HG02642 (cell line): ENCODE measurements at regions not wholly inside any gene's neighbourhood (a gene's known extent, or its start where the extent isn't known, plus 50 kb on each side); places are given as distances from the start of the nearest gene placed in this dataset.

ENCODE experiments used
- ATAC-seq: cut with Tn5 transposase; IDR thresholded peaks from one replicate; pipeline ENCODE4 v1.9.1; 2021; ENCODE audit warnings: mild to moderate bottlenecking; ENCODE audit not compliant: unreplicated experiment, poor library complexity

GRCh38 chr2:120910956-120911951 lies 175.6 kb downstream of the GLI2 start:
- ATAC-seq, result no peak

DNA sequence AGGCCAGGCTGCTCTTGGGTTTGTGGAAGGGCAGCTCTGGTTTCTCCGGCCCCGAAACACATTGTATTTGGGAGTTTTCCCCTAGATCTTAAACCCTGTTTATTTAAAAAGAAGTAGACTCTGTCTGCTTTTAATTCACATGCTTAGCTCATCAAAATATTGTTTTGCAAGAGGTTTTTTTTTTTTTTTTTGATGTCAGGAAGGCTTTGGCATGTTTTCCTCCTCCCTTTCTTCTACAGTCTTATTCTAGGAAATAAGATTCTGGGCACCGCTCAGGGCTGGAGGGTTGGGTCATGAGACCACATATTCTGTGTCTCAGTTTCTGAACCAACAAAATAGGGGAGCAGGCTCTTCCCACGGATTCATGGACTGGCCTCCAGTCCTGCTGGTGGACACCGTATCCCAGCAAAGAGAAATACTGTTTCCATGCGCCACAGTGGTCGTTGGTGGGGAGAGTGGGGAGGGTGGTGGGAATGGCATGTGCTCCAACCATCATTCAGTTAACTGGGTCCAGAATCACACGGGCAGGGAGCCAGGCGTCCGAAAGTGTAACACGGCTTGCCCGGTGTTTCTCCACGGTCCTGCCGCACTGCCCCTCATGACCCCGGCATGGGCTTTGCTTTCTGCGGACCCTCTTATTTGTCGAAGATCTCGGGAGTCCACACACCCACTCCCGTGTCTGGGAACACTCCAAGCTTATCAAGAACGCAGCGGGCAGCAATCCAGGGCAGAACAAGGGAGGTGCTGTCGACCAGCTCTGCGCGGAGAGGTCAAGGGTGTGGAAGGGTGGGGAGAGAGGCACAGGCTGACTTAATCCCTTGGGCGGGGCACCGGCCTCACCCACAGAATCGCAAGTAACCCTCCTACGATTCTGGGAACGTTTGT lies 176.7 kb downstream of the GLI2 start:
- no peak for ATAC-seq

DNA sequence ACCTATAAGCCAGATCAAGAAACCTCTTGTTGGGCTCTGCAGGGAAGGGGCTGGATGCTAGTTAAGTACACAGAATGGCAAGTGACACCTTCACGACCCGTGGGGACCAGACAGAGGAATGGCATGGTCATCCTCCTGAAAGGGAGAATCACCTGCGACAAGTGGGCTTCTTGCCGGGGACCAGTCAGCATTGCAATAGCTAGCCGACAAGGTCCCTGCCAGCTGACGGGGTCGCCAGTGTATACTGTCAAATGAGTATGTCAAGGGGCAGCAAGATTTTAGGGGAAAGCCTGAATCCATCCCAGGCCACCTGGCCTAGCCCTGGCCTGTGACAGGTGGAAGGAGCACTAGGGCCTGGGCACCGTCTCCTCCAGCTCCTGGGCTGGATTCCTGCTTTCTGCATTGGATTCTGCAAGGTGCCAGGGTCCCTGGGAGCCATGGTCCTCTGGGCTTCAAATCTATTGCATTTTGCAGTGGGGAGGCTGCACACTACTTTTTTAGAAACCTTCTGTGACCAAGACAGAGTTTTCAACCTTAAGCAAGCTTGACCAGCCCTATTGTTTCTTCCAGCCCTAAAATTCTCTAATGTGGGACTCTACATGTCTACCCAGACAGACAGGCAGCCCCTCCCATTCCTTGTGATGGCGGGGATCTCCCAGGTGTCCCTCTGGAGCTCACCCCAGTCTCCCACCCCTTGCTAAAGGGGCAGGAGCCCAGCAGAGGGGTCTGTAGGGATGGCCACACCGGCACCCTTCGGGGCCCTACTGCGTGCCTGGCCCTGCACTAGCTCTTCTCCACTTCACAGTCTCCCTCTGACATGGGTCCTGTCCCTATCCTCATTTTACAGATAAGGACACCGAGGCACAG lies 178.5 kb downstream of the GLI2 start:
- ATAC-seq, result no peak

GRCh38 chr2:120914839-120915521 lies 179.3 kb downstream of the GLI2 start:
- no peak for ATAC-seq

GRCh38 chr2:120915670-120916069 lies 180.0 kb downstream of the GLI2 start:
- no peak for ATAC-seq

- no peak for ATAC-seq
These were observed 180.8 kb downstream of the GLI2 start for GRCh38 chr2:120916446-120916845.

DNA sequence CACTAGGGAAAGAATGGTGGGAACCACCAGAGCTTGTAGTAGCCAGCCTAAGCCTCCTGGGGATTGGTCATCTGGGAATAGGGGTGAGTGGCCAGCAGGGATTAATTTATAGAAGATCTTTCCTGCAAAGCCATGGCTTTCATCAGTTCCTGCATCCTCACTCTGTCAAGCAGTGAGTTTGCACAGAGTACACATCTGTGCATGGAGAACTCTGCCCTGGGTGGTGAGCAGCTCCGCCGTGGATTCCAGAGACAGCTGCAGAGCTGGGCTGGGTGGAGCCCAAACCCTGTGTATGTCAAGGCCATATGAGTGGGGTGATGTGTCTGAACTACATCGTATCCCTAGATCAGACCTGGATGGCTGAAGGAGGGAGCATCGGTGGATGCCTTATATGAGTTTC lies 182.2 kb downstream of the GLI2 start:
- ATAC-seq, result no peak

DNA sequence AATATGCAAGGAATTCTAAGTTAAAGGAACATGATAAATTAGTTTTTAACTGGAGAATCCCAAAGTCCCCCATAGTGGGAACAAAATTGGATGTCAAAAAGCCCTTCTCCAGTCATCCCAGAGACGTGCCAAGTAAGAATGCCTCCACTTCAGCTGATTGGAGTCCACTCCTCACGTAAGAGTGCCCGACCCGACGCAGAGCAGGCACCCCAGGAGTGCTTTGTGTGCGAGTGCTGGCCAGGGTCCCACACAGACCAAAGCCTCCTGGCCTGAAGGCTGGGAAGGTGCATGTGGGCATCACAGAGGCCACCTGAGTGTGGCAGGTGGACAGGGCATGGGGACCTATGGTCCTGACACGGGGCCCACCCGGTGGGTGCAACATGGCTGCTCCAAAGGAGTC lies 183.5 kb downstream of the GLI2 start:
- ATAC-seq, result no peak

DNA sequence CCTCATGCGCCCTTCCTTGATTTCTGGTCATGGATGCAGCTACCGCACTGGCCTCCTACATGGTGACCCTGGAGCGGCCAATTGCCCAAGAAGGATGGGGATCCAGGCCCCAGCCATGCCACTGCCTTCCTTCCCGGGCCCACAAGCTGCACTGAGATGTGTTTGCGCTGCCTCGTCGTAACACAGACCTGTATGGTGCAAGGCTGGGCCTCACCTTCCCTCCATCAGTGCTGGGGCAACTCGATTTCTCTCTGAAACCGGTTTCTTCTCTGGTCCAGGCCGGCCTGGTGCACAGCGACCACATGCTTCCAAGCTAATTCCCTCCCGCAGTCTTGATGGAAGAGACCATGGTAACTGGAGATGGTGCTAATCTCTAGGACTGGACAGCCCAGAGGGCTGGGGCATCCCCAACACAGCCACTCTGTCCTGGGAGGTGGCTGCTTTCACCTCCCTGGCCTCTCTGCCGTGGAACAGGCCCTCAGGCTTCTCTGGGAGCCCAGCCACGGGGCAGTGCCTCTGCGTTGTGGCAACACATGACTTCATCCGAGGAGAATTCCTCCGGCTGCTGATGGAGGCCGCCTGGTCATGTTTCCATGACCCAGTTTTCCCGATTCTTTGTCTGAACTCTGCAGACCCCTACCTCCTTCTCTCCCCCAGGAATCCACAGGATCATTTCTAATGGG lies 184.2 kb downstream of the GLI2 start:
- no peak for ATAC-seq

DNA sequence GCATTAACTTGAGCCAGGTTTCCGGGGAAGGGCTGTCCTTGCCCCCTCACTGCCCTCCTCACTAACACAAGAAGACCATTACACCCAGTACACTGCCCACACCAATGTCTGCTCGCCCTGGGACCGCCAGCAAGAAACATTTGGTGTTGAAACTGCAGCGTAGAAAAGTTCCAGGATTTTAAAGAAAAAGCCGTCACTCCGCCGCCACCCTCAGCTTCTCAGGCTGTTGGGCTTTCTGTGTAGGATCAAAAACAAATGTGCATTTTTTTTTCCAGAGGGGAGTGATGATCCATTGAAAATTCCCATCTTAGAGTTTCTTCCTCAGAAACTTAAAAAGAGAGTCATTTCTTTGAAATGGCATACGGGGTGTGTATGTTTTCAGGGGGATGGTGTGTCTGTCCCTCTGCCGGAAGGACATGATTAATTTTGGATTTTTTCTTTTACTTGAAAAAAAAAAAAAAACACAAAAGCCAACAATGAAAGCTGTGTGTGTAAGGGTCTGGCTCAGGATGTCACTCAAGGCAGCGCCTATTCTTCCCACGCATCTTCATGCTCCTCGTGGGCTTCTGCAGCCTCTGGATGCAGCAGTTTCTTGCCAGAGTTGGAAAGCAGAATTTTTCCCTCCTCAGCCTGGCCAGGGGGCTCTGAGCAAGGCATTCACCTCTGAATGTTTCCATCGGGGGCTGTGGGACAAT lies 184.9 kb downstream of the GLI2 start:
- no peak for ATAC-seq

- ATAC-seq, result no peak
These were observed 185.8 kb downstream of the GLI2 start for GRCh38 chr2:120921457-120921856.

GRCh38 chr2:120922571-120923332 lies 187.1 kb downstream of the GLI2 start:
- no peak for ATAC-seq

DNA sequence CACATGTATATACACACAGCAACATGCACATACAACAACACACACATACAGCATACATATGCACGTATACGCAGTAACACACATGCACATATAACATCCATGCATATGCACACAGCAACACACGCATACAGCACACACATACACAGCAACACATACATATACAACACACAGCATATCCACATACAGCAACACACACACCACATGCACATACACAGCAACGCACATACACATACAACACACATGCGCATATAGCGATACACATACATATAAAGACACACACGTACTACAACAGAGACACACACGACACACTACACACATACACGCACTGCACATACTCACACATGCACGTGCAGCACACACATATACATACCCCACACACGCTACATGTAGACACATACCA lies 187.8 kb downstream of the GLI2 start:
- no peak for ATAC-seq

GRCh38 chr2:120924924-120925323 lies 189.3 kb downstream of the GLI2 start:
- no peak for ATAC-seq

- no peak for ATAC-seq
These were observed 191.0 kb downstream of the GLI2 start for GRCh38 chr2:120926463-120927264.

GRCh38 chr2:120927265-120927628 lies 191.6 kb downstream of the GLI2 start:
- ATAC-seq, result no peak

GRCh38 chr2:120929829-120930228 lies 194.2 kb downstream of the GLI2 start:
- ATAC-seq, result no peak
